AG20443 (cell line): ENCODE measurements at regions not wholly inside any gene's neighbourhood (a gene's known extent, or its start where the extent isn't known, plus 50 kb on each side); places are given as distances from the start of the nearest gene placed in this dataset.

Experiments
- DNase-seq: peaks from one replicate; pipeline ENCODE4 v3.0.0; 2012; ENCODE audit warnings: low spot score, mixed read lengths

- no peak for DNase-seq
These were observed 196.4 kb downstream of the RASSF9 start for GRCh38 chr12:85639834-85640233.

GRCh38 chr12:85641796-85642195 lies 194.4 kb downstream of the RASSF9 start:
- DNase-seq: no peak

GRCh38 chr12:85642288-85642687 lies 193.9 kb downstream of the RASSF9 start:
- DNase-seq: no peak

- DNase-seq: peak; percentile 60
These were observed 193.4 kb downstream of the RASSF9 start for GRCh38 chr12:85642808-85643207.

GRCh38 chr12:85644508-85644907 lies 191.7 kb downstream of the RASSF9 start:
- no peak for DNase-seq

GRCh38 chr12:85653731-85654455 lies 182.3 kb downstream of the RASSF9 start:
- DNase-seq: no peak

GRCh38 chr12:85654456-85654840 lies 181.8 kb downstream of the RASSF9 start:
- no peak for DNase-seq

GRCh38 chr12:85656561-85656960 lies 179.6 kb downstream of the RASSF9 start:
- DNase-seq: no peak

GRCh38 chr12:85657251-85657650 lies 179.0 kb downstream of the RASSF9 start:
- DNase-seq: no peak

GRCh38 chr12:85657836-85658630 lies 178.2 kb downstream of the RASSF9 start:
- no peak for DNase-seq

GRCh38 chr12:85659754-85660530 lies 176.3 kb downstream of the RASSF9 start:
- no peak for DNase-seq

GRCh38 chr12:85661461-85662206 lies 174.6 kb downstream of the RASSF9 start:
- DNase-seq: no peak

- DNase-seq: no peak
These were observed 174.0 kb downstream of the RASSF9 start for GRCh38 chr12:85662207-85662602.

GRCh38 chr12:85663631-85664030 lies 172.6 kb downstream of the RASSF9 start:
- no peak for DNase-seq

- DNase-seq: no peak
These were observed 171.8 kb downstream of the RASSF9 start for GRCh38 chr12:85664429-85664828.

GRCh38 chr12:85669911-85670310 lies 166.3 kb downstream of the RASSF9 start:
- DNase-seq: no peak

GRCh38 chr12:85672436-85672835 lies 163.8 kb downstream of the RASSF9 start:
- DNase-seq: no peak

- DNase-seq: no peak
These were observed 162.2 kb downstream of the RASSF9 start for GRCh38 chr12:85673921-85674420.

- DNase-seq: no peak
These were observed 159.1 kb downstream of the RASSF9 start for GRCh38 chr12:85676816-85677749.

GRCh38 chr12:85679296-85679695 lies 156.9 kb downstream of the RASSF9 start:
- DNase-seq: no peak

- no peak for DNase-seq
These were observed 155.3 kb downstream of the RASSF9 start for GRCh38 chr12:85680881-85681280.
